ENCODE measurements at regions not wholly inside any gene's neighbourhood (a gene's known extent, or its start where the extent isn't known, plus 50 kb on each side); places are given as distances from the start of the nearest gene placed in this dataset.

DNA sequence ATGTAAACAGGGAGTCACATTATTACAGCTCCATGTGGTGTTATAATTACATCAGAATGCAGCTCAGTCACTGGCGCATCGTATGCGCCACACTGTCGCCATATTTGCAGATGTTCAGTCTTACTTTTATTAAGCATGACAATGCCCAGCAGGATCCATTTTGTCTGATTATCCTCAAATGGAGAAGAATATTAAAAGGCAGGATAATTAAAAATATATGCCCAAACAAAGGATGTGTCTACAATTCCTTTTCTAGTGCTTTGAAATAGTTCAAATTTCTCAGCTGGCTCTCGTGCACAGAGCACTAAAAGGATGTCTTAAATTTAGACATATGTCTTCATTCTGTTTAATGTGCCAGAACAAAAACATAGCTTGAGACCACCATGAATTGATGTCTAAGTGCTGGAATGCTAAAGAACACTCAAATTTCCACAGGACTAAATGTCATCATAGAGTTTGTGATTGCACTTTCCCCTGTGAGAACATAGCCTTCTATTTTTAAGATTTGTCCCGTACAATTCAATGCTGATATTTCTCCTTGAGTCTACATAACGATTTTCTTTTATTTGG is 168.0 kb downstream of the DKK1 start:
- Histone ChIP-seq H3K4me1 (ENCODE audit: insufficient read depth, low read length) (peaks cover 11% of the 10 kb centered on the region), H3K27ac (ENCODE audit: low read depth, low read length) (no peak overlapping the region), H3K4me2 (ENCODE audit: insufficient read depth, low read length) (no peak overlapping the region), H2AFZ (ENCODE audit: low read length) (no peak overlapping the region), H4K20me1 (ENCODE audit: insufficient read depth, low read length) (no peaks in the 10 kb centered on the region), H3K79me2 (ENCODE audit: insufficient read depth, low read length) (no peaks in the 10 kb centered on the region), H3K36me3 (ENCODE audit: insufficient read depth, low read length) (no peaks in the 10 kb centered on the region), H3K27me3 (ENCODE audit: insufficient read depth, low read length) (no peaks in the 10 kb centered on the region), H3K4me3 (ENCODE audit: insufficient read depth, low read length) (no peak overlapping the region), H3K9me3 (ENCODE audit: low read depth, low read length) (no peaks in the 10 kb centered on the region)
- DNase-seq (ENCODE audit: insufficient read length, low spot score, missing footprints): no peak
- TF ChIP-seq CTCF (IDR thresholded peaks at IDR 0.05; ENCODE audit: extremely low read depth, low read depth, low read length): no peak

DNA sequence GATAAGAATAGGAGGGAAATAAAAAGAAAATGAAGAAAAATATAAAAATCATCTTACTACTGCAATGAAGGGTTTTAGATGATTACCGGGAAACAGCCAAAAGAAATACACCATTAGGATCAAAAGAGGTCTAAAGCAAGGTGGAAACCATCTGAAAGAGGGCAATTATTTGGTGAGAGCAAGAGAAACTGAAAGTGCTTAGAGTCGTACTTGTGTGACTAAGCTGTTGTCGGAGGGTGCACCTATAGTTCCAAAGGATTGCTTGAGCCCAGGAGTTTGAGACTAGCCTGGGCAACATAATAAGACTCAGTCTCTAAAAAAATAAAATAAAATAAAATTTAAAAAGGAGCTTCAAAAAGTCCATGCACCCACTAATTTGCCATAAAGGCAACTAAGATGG is 169.5 kb downstream of the DKK1 start:
- no peaks in the 10 kb centered on the region for H4K20me1 ChIP-seq (ENCODE audit: insufficient read depth, low read length)
- no peak for TF ChIP-seq CTCF (IDR thresholded peaks at IDR 0.05; ENCODE audit: extremely low read depth, low read depth, low read length)
- no peaks in the 10 kb centered on the region for H3K9me3 ChIP-seq (ENCODE audit: low read depth, low read length)
- no peak overlapping the region for H3K4me2 ChIP-seq (ENCODE audit: insufficient read depth, low read length)
- no peaks in the 10 kb centered on the region for H3K27me3 ChIP-seq (ENCODE audit: insufficient read depth, low read length)
- peaks cover 27% of the 10 kb centered on the region for H3K4me1 ChIP-seq (ENCODE audit: insufficient read depth, low read length)
- H3K36me3 ChIP-seq (ENCODE audit: insufficient read depth, low read length): no peaks in the 10 kb centered on the region
- no peaks in the 10 kb centered on the region for H3K79me2 ChIP-seq (ENCODE audit: insufficient read depth, low read length)
- H2AFZ ChIP-seq (ENCODE audit: low read length): no peak overlapping the region
- no peak overlapping the region for H3K4me3 ChIP-seq (ENCODE audit: insufficient read depth, low read length)
- H3K27ac ChIP-seq (ENCODE audit: low read depth, low read length): no peak overlapping the region
- DNase-seq (ENCODE audit: insufficient read length, low spot score, missing footprints): no peak

- no peak for DNase-seq (ENCODE audit: insufficient read length, low spot score, missing footprints)
- Histone ChIP-seq H4K20me1 (ENCODE audit: insufficient read depth, low read length) (no peaks in the 10 kb centered on the region), H3K9me3 (ENCODE audit: low read depth, low read length) (no peaks in the 10 kb centered on the region), H3K36me3 (ENCODE audit: insufficient read depth, low read length) (no peaks in the 10 kb centered on the region), H3K4me1 (ENCODE audit: insufficient read depth, low read length) (peaks cover 33% of the 10 kb centered on the region), H3K4me2 (ENCODE audit: insufficient read depth, low read length) (no peak overlapping the region), H3K27me3 (ENCODE audit: insufficient read depth, low read length) (no peaks in the 10 kb centered on the region), H3K27ac (ENCODE audit: low read depth, low read length) (no peak overlapping the region), H3K79me2 (ENCODE audit: insufficient read depth, low read length) (no peaks in the 10 kb centered on the region), H3K4me3 (ENCODE audit: insufficient read depth, low read length) (no peak overlapping the region), H2AFZ (ENCODE audit: low read length) (peak overlapping the region; percentile 10)
- TF ChIP-seq CTCF (IDR thresholded peaks at IDR 0.05; ENCODE audit: extremely low read depth, low read depth, low read length): no peak
These were observed 170.4 kb downstream of the DKK1 start for GRCh38 chr10:52484206-52485065.

DNA sequence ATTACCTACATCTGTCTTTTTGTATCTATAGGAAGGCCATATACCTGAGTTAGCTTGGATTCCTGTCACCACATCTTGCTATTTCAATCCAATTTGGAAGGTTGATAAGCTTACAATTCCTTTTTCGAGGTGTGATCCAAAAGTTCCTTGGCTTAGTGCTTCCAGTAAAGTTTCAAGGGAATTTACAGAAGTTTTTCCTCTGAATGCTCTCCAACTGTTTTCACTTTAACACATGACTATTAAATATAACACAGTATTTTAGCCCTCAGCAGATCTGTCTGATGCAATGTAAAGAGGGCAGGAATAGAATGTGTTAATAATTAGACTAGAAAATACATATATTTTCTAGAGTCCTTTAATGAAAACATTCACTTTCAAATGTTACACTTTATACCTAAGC is 171.4 kb downstream of the DKK1 start:
- Histone ChIP-seq H3K79me2 (ENCODE audit: insufficient read depth, low read length) (no peaks in the 10 kb centered on the region), H3K4me3 (ENCODE audit: insufficient read depth, low read length) (no peak overlapping the region), H3K36me3 (ENCODE audit: insufficient read depth, low read length) (no peaks in the 10 kb centered on the region), H2AFZ (ENCODE audit: low read length) (peak overlapping the region; percentile 19), H3K9me3 (ENCODE audit: low read depth, low read length) (no peaks in the 10 kb centered on the region), H3K27ac (ENCODE audit: low read depth, low read length) (peak overlapping the region; percentile 21), H3K4me1 (ENCODE audit: insufficient read depth, low read length) (peaks cover 33% of the 10 kb centered on the region), H3K27me3 (ENCODE audit: insufficient read depth, low read length) (no peaks in the 10 kb centered on the region), H3K4me2 (ENCODE audit: insufficient read depth, low read length) (no peak overlapping the region), H4K20me1 (ENCODE audit: insufficient read depth, low read length) (no peaks in the 10 kb centered on the region)
- no peak for DNase-seq (ENCODE audit: insufficient read length, low spot score, missing footprints)
- TF ChIP-seq CTCF (IDR thresholded peaks at IDR 0.05; ENCODE audit: extremely low read depth, low read depth, low read length): no peak
